22Rv1 (cell line): ENCODE measurements at regions not wholly inside any gene's neighbourhood (a gene's known extent, or its start where the extent isn't known, plus 50 kb on each side); places are given as distances from the start of the nearest gene placed in this dataset.

ENCODE experiments used
- H3K27ac ChIP-seq: fragments of 450-650 bp; 2 replicates; pipeline ENCODE4 v1.5.1; 2017
- CTCF ChIP-seq: fragments of 450-650 bp; IDR thresholded peaks from 2 replicates; pipeline ENCODE4 v1.5.1; 2017; ENCODE audit warnings: mild to moderate bottlenecking
- ZFX ChIP-seq: fragments of 450-650 bp; IDR thresholded peaks from 2 replicates; pipeline ENCODE4 v1.6.1; 2017; ENCODE audit warnings: antibody characterized with exemption, borderline replicate concordance

DNA sequence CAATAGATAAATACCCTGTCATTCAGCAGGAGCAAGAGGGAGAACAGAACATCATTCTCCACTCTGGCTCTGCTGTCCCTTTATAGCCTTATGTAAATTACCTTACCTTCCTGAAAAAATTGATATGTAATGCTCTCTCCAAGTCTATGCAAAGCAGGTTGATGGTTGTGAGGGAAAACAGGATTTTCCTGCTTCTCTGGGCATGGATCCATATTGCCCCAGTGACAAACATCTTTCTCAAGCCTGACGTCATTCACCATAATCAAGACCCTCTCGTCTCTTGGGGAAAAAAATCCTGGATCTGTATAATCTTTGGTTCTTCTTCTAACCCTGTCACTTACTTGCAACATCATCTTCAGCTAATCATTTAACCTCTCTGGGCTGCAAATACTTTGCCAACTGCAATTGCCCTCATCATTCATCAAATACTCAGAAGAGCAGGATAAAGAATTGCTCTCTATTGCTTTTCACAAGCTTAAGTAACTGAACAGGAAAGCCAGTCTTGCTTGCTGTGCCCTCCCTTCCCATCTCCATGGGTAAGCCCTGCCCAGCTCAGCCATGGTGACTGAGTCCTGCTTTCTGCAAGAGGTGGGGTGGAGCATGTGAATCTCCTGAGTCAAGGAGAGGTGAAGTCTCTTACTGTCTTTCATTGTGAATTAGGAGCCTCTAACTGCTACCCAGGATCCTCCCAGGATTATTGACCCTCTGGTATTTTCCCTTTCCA is 123.7 kb upstream of the KLF7 start:
- peak overlapping the region; percentile 41 for H3K27ac ChIP-seq

DNA sequence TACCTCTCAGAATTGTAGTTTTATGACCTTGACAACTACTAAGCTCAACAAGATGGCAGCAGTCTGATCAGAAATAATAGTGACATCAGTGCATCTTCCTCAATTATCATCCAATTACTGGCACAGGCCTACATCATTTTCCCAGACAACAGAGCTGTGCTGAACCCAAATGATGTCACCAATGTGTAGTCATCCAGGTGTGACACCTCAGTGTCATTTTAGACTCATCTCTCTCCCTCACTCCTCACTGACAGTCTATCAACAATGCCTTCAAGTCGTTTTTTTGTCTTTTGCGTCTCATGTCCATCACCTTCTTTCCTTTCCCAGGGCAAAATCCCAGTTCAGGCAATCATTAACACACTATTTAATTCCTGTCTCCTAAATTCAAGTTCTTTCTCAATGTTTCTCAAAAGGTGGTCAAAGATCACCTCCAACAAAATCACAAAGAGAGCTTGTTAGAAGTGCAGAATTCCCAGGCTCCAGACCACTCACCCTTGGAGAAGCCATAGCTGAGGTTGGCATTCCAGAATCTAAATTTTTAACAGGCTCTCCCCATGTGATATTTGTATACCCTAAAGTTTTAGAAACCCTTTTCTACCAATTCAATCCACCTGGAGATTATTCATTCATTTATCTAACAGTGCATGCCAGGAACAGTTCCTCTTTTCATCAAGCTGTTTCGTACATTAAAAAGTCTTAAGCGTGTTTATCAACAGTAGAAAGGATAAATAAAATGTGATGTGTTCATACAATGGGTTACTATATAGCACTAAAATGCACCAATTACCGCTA is 125.3 kb upstream of the KLF7 start:
- no peak overlapping the region for H3K27ac ChIP-seq
- TF ChIP-seq ZFX: no peak
- no peak for TF ChIP-seq CTCF

More for the DNA sequence above, 123.7 kb upstream of the KLF7 start:
- TF ChIP-seq CTCF: no peak
- TF ChIP-seq ZFX: no peak

DNA sequence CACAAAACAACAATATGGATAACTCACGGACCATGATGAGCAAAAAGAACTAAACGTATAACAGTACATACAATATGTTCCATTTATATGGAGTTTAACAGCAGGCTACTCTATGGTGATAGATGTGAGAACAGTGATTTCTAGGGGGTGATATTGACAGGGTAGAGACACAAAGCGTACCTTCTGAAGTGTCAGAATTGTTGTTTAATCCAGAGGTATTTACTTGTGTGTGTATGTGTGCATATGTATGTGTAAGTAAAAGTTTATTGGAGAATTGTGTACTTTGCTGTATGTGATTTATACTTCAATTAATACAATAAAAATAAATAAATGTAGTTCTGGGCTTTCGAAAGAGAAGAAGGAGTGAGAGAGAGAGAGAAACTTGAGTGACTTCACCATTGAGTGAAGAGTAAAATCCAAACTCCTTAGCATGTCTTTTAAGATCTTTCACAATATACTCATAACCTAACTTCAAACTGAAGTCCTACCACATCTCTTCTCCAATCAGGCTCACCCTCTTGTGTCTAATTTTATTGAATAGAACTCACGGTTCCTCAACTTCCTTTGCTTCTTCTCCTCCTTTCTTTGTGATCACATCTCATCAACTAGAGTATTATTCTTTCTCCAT is 126.0 kb upstream of the KLF7 start:
- TF ChIP-seq ZFX (no peak), CTCF (no peak)
- no peak overlapping the region for H3K27ac ChIP-seq

GRCh38 chr2:207296265-207296948 is 130.7 kb upstream of the KLF7 start:
- no peak overlapping the region for H3K27ac ChIP-seq

DNA sequence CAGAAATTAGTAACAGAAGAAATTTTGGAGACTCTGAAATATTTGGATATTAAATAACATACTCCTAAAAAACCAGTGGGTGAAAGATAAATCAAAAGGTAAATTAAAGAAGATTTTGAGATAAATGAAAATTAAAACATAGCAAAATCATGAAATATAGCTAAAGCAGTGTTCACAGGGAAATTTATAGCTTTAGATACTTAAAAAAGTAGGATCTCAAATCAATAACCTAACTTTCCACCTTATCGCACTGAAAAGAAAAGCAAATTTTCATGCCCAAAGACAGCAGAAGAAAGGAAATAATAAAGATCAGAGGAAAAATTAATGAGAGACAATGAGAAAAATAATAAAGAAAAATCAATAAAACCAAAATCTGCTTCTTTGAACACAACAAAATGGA is 135.1 kb upstream of the KLF7 start:
- TF ChIP-seq CTCF: no peak
- no peak for TF ChIP-seq ZFX
- H3K27ac ChIP-seq: no peak overlapping the region

More at GRCh38 chr2:207296265-207296948, 130.7 kb upstream of the KLF7 start:
- no peak for TF ChIP-seq ZFX
- no peak for TF ChIP-seq CTCF

GRCh38 chr2:207304761-207305160 is 139.0 kb upstream of the KLF7 start:
- TF ChIP-seq CTCF (no peak), ZFX (no peak)
- H3K27ac ChIP-seq: no peak overlapping the region
